Adrenal gland (tissue), 9 donors: ENCODE measurements at regions not wholly inside any gene's neighbourhood (a gene's known extent, or its start where the extent isn't known, plus 50 kb on each side); places are given as distances from the start of the nearest gene placed in this dataset.

Source experiments
- DNase-seq, 7 donors: peaks; one replicate each; pipeline ENCODE4 v3.0.0-alpha.2; 2019 to 2020
- H3K27ac ChIP-seq, 5 donors: fragments of 200-600 bp; sonication (generic) in 4 of 5; 1 replicate in 3 of 5; 2 replicates in 2 of 5; pipeline versions ENCODE4 v1.5.1 to v1.8.0; 2016 to 2020; ENCODE audit warnings: mild to moderate bottlenecking in 1 of 5
- H3K27me3 ChIP-seq: fragments of 200-600 bp; 2 replicates; pipeline ENCODE4 v1.8.0; 2021
- H3K36me3 ChIP-seq, 2 donors: fragments of 200-600 bp; replicated peaks in 1 of 2; 1 replicate in 1 of 2; 2 replicates in 1 of 2; pipeline versions ENCODE4 v1.5.1 to v1.8.0; 2018 to 2022
- H3K4me1 ChIP-seq, 2 donors: fragments of 200-600 bp; replicated peaks in 1 of 2; 1 replicate in 1 of 2; 2 replicates in 1 of 2; pipeline versions ENCODE4 v1.5.1 to v1.8.0; 2018 to 2021
- H3K4me3 ChIP-seq, 4 donors: fragments of 200-600 bp; sonication (generic) in 3 of 4; one replicate each; pipeline ENCODE4 v1.5.1; 2016 to 2018
- H3K9me3 ChIP-seq, 3 donors: fragments of 200-600 bp; sonication (generic) in 1 of 3; replicated peaks in 1 of 3; 1 replicate in 2 of 3; 2 replicates in 1 of 3; pipeline versions ENCODE4 v1.5.1 to v1.8.0; 2016 to 2021
- CTCF ChIP-seq, 6 experiments: fragments of 450-650 bp in 4 of 6; fragments of 200-600 bp in 2 of 6; sonication (generic) in 1 of 6; IDR thresholded peaks; 1 replicate in 5 of 6; 2 replicates in 1 of 6; pipeline versions ENCODE4 v1.5.1 to v1.8.0; 2016 to 2021; ENCODE audit warnings: antibody characterized with exemption in 6 of 6, mild to moderate bottlenecking in 2 of 6, moderate library complexity in 1 of 6
- POLR2A ChIP-seq, 2 donors: fragments of 450-650 bp; IDR thresholded peaks; one replicate each; pipeline ENCODE4 v1.6.1; 2017; ENCODE audit warnings: antibody characterized with exemption in 2 of 2, mild to moderate bottlenecking in 2 of 2, moderate library complexity in 1 of 2
- WGBS, 4 donors: extraction: QIAGEN DNeasy Blood & Tissue Kit in 2 of 4; methylation state at CpG; one replicate each; pipeline versions ENCODE4 v1.1.5 to v1.1.7; 2013 to 2017; 5-methylcytosine and 5-hydroxymethylcytosine counted together
- intact Hi-C, 2 donors: fragments of 100-400 bp; cut with DNase I; formaldehyde crosslinking; loops; one replicate each; pipeline versions ENCODE4 v1.14.1 to v1.15.0; 2022 to 2023
- donor health status: healthy with polysubstance abuse.
- donor health status: Bipolar disorder and iron deficiency.
- donor health status: DM: yes; HTN: yes; CAD: no.
- donor health status: DM: no; HTN: no; CAD: no.
- donor health status: DM: no; HTN: no; CAD: no.

GRCh38 chr5:103624675-103625074, 62.1 kb upstream of the NUDT12 start:
- 77 to 81% (median 79%) methylated on average over 3 of the region's 3 CpGs for WGBS, 4 donors
- TF ChIP-seq POLR2A (IDR thresholded peaks at IDR 0.05) = no peak
- DNase-seq = no peak
- Histone ChIP-seq H3K27ac (no peak overlapping the region), H3K36me3 (no peaks in the 10 kb centered on the region), H3K27me3 (no peaks in the 10 kb centered on the region), H3K9me3 (no peaks in the 10 kb centered on the region), H3K4me1 (no peaks in the 10 kb centered on the region), H3K4me3 (no peak overlapping the region)
- intact Hi-C loops = no loop called here

- WGBS, 4 donors = 77 to 94% (median 90%) methylated on average over 2 of the region's 2 CpGs
- Histone ChIP-seq H3K27me3 (no peaks in the 10 kb centered on the region), H3K4me1 (no peaks in the 10 kb centered on the region), H3K27ac (no peak overlapping the region), H3K36me3 (no peaks in the 10 kb centered on the region), H3K4me3 (no peak overlapping the region), H3K9me3 (no peaks in the 10 kb centered on the region)
- TF ChIP-seq CTCF (IDR thresholded peaks at IDR 0.05) (no peak), POLR2A (IDR thresholded peaks at IDR 0.05) (no peak)
- intact Hi-C loops = no loop called here
- DNase-seq = no peak
Measured at GRCh38 chr5:103624035-103624480, 61.5 kb upstream of the NUDT12 start.

GRCh38 chr5:103623425-103623824, 60.8 kb upstream of the NUDT12 start:
- Histone ChIP-seq H3K27ac (no peak overlapping the region), H3K36me3 (no peaks in the 10 kb centered on the region), H3K4me1 (no peaks in the 10 kb centered on the region), H3K9me3 (no peaks in the 10 kb centered on the region), H3K4me3 (no peak overlapping the region), H3K27me3 (no peaks in the 10 kb centered on the region)
- WGBS, 4 donors = 82 to 99% (median 91%) methylated on average over 2 of the region's 2 CpGs
- no peak for DNase-seq
- no peak for TF ChIP-seq POLR2A (IDR thresholded peaks at IDR 0.05)
- no peak for TF ChIP-seq CTCF (IDR thresholded peaks at IDR 0.05)
- intact Hi-C loops = no loop called here

GRCh38 chr5:103621548-103621930, 59.0 kb upstream of the NUDT12 start:
- no peaks in the 10 kb centered on the region for H3K4me1 ChIP-seq
- no peaks in the 10 kb centered on the region for H3K36me3 ChIP-seq
- H3K27ac ChIP-seq = no peak overlapping the region
- TF ChIP-seq POLR2A (IDR thresholded peaks at IDR 0.05) = no peak
- H3K4me3 ChIP-seq = no peak overlapping the region
- no peaks in the 10 kb centered on the region for H3K27me3 ChIP-seq
- no peak for DNase-seq
- 66 to 84% (median 72%) methylated on average over 1 of the region's 1 CpG for whole genome bisulfite sequencing, 4 donors
- H3K9me3 ChIP-seq = no peaks in the 10 kb centered on the region
- intact Hi-C loops = no loop called here

GRCh38 chr5:103620851-103621547, 58.4 kb upstream of the NUDT12 start:
- intact Hi-C loops = no loop called here
- no peak for DNase-seq
- TF ChIP-seq CTCF (IDR thresholded peaks at IDR 0.05) (no peak), POLR2A (IDR thresholded peaks at IDR 0.05) (no peak)
- no peaks in the 10 kb centered on the region for H3K9me3 ChIP-seq
- no peak overlapping the region for H3K4me3 ChIP-seq
- no peaks in the 10 kb centered on the region for H3K36me3 ChIP-seq
- no peak overlapping the region for H3K27ac ChIP-seq
- no peaks in the 10 kb centered on the region for H3K27me3 ChIP-seq
- H3K4me1 ChIP-seq = no peaks in the 10 kb centered on the region
- 64 to 77% (median 66%) methylated on average over 2 of the region's 2 CpGs for WGBS, 4 donors
